ENCODE measurements at regions not wholly inside any gene's neighbourhood (a gene's known extent, or its start where the extent isn't known, plus 50 kb on each side); places are given as distances from the start of the nearest gene placed in this dataset.

DNA sequence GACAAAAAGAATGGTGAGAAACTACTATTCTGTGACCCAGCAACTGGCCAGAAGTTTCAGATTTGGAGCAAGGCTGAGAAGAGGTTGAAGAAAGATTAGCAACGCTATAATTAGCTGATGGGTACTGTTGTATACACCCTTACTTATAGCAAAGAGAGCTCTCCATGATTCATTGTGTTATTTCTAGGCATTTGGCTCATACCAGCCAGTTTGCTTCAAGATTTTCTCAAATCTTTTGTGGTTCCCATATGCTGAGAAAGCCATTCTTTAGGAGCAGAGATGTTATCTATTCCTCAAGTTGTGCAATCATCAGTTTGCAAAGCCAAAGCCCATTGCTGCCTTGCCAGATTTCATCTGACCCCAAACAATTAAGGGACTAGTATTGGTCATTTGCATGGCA, 179.4 kb downstream of the ETS1 start:
- no peaks in the 10 kb centered on the region for H3K4me1 ChIP-seq (ENCODE audit: control insufficient read depth, insufficient read depth, low read length)
- H3K9me3 ChIP-seq (ENCODE audit: control insufficient read depth, low read length) = no peaks in the 10 kb centered on the region
- no peaks in the 10 kb centered on the region for H3K36me3 ChIP-seq (ENCODE audit: control insufficient read depth, insufficient read depth, low read length)
- no peak overlapping the region for H3K4me3 ChIP-seq (ENCODE audit: low read length)
- H3K27me3 ChIP-seq (ENCODE audit: control insufficient read depth, insufficient read depth, low read length) = no peaks in the 10 kb centered on the region
- H3K9ac ChIP-seq (ENCODE audit: low read length) = no peak overlapping the region

DNA sequence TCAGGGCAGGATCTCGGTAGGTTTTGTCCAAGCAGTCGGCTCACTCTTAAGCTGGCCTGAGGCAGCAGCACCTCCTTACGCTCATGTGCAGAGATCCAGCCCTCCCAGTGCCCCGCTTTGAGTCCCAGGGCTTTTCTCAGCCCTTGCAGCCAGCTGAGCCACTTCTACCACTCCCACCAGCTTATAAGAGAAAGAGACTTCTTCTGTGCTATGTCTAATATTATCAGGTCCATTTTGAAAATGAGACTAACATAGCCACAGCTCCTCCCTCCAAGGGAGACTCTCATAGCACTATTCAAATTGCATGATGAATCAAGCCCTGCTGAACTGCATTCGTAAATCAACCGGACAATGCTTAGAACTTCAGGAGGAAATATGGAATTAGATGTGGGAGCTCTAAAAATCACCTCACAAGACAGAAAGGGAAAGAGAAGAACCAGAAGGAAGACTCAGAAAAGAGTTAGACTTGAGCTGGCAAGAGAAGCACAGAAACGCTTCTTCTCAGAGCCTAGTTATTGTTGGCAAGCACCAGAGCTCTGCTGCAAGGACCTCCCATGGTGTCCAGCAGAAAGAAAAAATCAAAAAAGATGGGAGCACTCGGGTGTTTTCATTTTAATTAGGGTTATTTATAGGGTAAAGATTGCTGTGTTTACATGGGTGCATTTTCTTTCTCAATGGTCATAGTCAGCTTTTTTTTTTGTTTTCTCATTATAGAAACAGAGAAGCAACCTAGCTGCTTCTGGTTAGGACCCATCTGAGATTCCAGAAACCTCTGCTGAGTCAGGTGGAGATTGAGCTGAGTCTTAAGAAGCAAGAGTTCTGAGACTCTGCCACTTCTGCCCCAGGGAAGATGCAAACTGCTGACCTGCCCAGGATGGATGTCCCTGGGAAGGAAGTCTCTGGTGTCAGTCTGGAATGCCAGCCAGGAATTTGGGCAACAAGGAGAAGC, 181.4 kb downstream of the ETS1 start:
- H3K4me1 ChIP-seq (ENCODE audit: control insufficient read depth, insufficient read depth, low read length) = no peaks in the 10 kb centered on the region
- no peaks in the 10 kb centered on the region for H3K9me3 ChIP-seq (ENCODE audit: control insufficient read depth, low read length)
- H3K27me3 ChIP-seq (ENCODE audit: control insufficient read depth, insufficient read depth, low read length) = no peaks in the 10 kb centered on the region
- H3K9ac ChIP-seq (ENCODE audit: low read length) = no peak overlapping the region
- H3K36me3 ChIP-seq (ENCODE audit: control insufficient read depth, insufficient read depth, low read length) = no peaks in the 10 kb centered on the region
- H3K4me3 ChIP-seq (ENCODE audit: low read length) = no peak overlapping the region

DNA sequence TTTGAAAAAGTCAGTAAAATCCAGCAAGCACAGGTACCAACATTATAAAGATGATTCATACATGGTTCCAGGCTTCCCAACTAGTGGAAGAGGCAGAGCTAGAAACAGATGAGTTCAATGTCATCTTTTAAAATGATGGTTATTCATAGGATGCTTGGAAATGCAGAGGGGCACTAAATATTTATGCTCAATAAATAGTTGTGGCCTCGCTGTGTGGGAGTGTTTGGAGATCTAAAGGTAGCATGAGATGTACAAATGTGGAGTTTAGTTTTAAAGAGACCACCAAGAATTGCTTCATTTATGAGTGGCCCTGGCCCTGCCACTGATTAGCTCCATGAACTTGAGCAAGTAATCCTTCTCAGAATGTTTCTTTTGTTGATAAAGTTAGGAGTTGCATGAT, 182.2 kb downstream of the ETS1 start:
- no peak overlapping the region for H3K9ac ChIP-seq (ENCODE audit: low read length)
- H3K36me3 ChIP-seq (ENCODE audit: control insufficient read depth, insufficient read depth, low read length) = no peaks in the 10 kb centered on the region
- H3K4me3 ChIP-seq (ENCODE audit: low read length) = no peak overlapping the region
- H3K27me3 ChIP-seq (ENCODE audit: control insufficient read depth, insufficient read depth, low read length) = no peaks in the 10 kb centered on the region
- H3K4me1 ChIP-seq (ENCODE audit: control insufficient read depth, insufficient read depth, low read length) = no peaks in the 10 kb centered on the region
- H3K9me3 ChIP-seq (ENCODE audit: control insufficient read depth, low read length) = no peaks in the 10 kb centered on the region

DNA sequence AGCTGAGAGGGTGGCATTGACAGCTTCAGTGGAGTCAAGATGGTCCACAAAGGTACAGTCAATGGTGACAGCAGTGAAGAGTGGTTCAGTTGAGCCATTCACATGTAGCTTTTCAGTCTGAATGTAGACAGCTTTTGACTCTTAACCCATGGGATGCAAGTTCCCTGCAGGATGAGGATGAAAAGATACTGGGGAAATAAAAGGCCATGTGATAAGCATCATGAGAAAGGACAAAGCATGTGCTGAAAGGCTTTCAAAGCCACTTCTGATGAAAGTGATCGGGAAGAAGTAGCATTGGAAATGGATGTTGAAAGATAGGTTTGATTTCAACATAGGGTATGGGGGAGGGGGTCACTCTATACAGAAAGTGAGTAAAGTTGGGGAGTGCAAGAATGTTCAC, 182.9 kb downstream of the ETS1 start:
- no peak overlapping the region for H3K9ac ChIP-seq (ENCODE audit: low read length)
- no peaks in the 10 kb centered on the region for H3K36me3 ChIP-seq (ENCODE audit: control insufficient read depth, insufficient read depth, low read length)
- H3K4me1 ChIP-seq (ENCODE audit: control insufficient read depth, insufficient read depth, low read length) = no peaks in the 10 kb centered on the region
- H3K4me3 ChIP-seq (ENCODE audit: low read length) = no peak overlapping the region
- no peaks in the 10 kb centered on the region for H3K9me3 ChIP-seq (ENCODE audit: control insufficient read depth, low read length)
- no peaks in the 10 kb centered on the region for H3K27me3 ChIP-seq (ENCODE audit: control insufficient read depth, insufficient read depth, low read length)

DNA sequence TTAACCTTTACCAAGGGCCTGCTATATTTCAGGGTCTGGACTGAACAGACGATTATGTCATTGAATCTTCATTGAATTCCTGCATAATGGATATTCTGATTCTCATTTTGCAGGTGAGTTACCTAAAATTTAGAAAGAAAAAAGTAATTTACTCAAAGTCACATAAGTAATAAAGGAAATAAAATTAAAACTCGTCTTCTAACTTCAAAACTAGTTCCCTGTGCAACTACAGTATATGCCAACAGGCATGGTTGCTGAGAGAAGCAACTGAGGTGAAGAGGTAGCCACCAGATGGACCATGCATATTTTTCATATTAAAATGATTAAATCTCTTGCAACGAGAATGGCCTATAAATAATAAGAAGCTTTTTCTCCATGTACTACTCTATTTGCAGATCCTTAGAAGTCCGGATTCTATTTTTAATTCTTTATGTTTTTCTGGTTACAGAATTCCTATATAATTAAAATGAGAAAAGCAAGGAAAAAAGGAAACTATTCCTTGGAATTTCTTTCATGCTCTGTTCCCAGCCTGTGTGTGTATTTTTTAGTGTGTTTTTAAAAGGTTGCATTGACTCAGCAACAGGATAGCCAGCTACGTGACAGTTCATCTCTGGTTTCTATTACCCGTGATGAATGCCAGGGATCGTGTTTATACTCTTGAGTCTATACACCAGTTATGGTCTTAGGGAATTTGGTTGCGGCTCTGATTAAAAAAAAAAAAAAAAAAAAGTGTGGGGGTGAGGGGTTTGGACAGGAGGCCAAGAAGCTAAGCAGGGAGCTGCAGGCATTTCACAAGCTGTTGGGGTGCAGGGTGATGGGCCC, 186.8 kb downstream of the ETS1 start:
- no peaks in the 10 kb centered on the region for H3K4me1 ChIP-seq (ENCODE audit: control insufficient read depth, insufficient read depth, low read length)
- no peaks in the 10 kb centered on the region for H3K36me3 ChIP-seq (ENCODE audit: control insufficient read depth, insufficient read depth, low read length)
- H3K4me3 ChIP-seq (ENCODE audit: low read length) = no peak overlapping the region
- H3K9ac ChIP-seq (ENCODE audit: low read length) = no peak overlapping the region
- H3K27me3 ChIP-seq (ENCODE audit: control insufficient read depth, insufficient read depth, low read length) = no peaks in the 10 kb centered on the region
- no peaks in the 10 kb centered on the region for H3K9me3 ChIP-seq (ENCODE audit: control insufficient read depth, low read length)

DNA sequence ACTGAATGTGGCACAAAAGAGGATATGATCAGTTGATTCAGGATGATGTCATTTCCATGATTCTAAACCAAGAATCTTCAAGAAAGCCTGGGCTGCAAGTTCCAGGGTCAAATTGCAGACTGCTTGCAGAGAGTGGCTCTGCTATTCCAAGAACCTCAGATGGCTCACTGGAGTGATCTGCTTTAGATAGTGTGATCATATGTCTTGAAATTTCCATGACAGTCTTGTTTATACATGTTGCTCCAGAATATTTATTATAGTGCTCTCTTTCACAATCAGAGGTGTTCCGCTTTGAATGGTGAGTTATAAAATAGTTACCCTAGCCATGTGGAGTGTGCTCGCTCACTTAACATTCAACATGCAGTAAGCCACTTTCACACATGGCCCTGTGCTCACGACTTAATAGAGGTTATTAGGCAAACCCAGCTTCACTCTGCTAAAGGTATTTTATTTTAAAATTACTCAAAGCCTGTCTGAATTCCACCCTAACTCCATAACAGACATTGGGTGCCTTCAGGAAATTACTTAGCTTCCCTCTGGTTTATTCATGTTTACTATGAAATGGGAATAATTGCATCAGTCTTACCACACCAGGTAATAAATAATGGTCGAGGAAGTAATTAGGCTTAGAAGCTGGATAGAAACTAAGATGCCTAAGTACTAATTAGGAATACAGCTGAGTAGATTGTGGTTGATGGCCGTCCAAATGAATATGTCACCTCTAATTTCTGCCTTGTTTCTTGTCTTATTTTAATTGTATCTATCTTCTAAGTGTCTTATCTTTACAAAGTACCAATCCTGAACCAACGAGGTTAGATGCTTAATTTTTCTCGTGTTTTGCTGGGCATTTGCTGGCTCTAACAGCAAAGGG, 187.9 kb downstream of the ETS1 start:
- peaks cover 6% of the 10 kb centered on the region for H3K4me1 ChIP-seq (ENCODE audit: control insufficient read depth, insufficient read depth, low read length)

DNA sequence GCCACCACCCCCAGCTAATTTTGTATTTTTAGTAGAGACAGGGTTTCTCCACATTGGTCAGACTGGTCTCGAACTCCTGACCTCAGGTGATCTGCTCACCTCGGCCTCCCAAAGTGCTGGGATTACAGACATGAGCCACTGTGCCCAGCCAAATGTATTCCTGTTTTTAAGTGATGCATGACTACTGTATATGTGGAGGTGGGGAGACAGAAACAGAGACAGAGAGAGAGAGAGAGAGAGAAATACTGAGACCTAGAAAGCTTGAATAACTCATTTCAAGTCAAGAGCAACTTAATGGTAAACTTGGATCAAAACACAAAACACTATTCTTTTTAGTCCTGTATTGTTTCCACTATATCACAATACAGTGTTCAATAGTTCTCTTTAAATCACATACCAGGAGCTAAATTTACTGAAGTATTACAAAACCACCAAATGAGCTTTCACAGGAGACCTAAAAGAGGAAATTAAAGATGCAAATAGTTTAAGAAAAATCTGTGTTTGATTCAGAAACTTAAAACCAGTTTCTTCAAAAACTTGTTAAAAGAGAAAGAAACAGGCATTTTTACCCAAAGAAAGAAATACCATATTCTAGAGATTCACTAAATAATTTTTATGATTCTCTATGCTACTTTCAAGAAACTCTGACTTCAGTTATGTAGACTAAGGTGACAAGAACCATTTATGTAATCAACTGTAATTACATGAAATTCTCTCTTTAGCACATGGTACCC, 188.7 kb downstream of the ETS1 start:
- no peak overlapping the region for H3K9ac ChIP-seq (ENCODE audit: low read length)
- no peaks in the 10 kb centered on the region for H3K27me3 ChIP-seq (ENCODE audit: control insufficient read depth, insufficient read depth, low read length)
- no peaks in the 10 kb centered on the region for H3K9me3 ChIP-seq (ENCODE audit: control insufficient read depth, low read length)
- peaks cover 9% of the 10 kb centered on the region for H3K4me1 ChIP-seq (ENCODE audit: control insufficient read depth, insufficient read depth, low read length)
- no peaks in the 10 kb centered on the region for H3K36me3 ChIP-seq (ENCODE audit: control insufficient read depth, insufficient read depth, low read length)
- H3K4me3 ChIP-seq (ENCODE audit: low read length) = no peak overlapping the region

More for the DNA sequence above, 187.9 kb downstream of the ETS1 start:
- no peaks in the 10 kb centered on the region for H3K36me3 ChIP-seq (ENCODE audit: control insufficient read depth, insufficient read depth, low read length)
- no peak overlapping the region for H3K4me3 ChIP-seq (ENCODE audit: low read length)
- no peak overlapping the region for H3K9ac ChIP-seq (ENCODE audit: low read length)
- no peaks in the 10 kb centered on the region for H3K27me3 ChIP-seq (ENCODE audit: control insufficient read depth, insufficient read depth, low read length)
- H3K9me3 ChIP-seq (ENCODE audit: control insufficient read depth, low read length) = no peaks in the 10 kb centered on the region

DNA sequence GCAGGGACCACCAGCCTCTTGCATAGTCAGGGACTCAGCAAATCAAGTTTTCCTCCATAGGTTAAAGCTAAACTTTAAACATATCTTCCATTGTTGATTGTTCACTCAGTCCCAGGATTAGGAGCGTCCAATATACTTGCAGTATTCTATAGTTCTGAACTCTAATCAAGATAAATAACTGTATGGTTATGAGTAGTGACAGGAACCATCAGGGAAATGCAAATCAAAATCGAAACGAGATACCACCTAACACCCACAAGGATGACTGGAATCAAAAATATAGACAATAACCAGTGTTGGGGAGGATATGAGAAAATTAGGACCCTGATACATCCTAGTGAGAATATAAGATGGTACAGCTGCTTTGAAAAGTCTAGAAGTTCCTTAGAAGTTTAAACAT, 190.0 kb downstream of the ETS1 start:
- Histone ChIP-seq H3K4me3 (ENCODE audit: low read length) (no peak overlapping the region), H3K9me3 (ENCODE audit: control insufficient read depth, low read length) (no peaks in the 10 kb centered on the region), H3K36me3 (ENCODE audit: control insufficient read depth, insufficient read depth, low read length) (no peaks in the 10 kb centered on the region), H3K9ac (ENCODE audit: low read length) (no peak overlapping the region), H3K4me1 (ENCODE audit: control insufficient read depth, insufficient read depth, low read length) (peaks cover 9% of the 10 kb centered on the region), H3K27me3 (ENCODE audit: control insufficient read depth, insufficient read depth, low read length) (no peaks in the 10 kb centered on the region)

DNA sequence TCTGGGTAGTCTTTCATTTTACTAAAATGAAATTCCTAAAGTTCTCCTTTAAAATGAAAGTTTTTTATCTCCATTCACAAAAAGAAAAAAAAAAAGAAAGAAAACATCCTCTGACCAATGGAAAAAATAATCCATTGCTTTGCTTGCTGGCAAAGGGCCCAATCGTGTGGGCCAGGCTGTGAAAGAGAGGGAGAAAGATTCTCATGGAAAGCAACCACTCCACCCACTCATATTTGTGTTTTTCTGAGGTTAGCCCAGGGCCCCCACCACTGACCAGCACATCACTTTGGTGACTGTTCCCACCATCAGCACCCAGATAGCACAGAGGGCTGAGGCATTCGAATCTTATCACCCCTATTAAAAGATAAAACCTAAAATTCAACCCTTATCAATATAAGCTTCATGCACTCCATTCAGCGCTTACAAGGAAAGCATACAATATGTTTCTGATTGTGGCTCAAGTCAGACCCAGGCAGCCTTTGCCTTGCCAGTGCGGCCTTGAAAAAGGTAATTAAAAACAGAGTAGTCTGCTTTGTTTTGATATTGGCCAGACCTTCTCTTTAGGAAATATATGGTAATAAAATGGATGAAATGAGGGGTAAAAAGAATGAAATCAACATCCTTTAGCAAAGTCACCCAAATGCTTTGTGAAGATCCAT, 192.8 kb downstream of the ETS1 start:
- H3K4me1 ChIP-seq (ENCODE audit: control insufficient read depth, insufficient read depth, low read length) = peaks cover 9% of the 10 kb centered on the region
- H3K27me3 ChIP-seq (ENCODE audit: control insufficient read depth, insufficient read depth, low read length) = no peaks in the 10 kb centered on the region
- H3K9ac ChIP-seq (ENCODE audit: low read length) = no peak overlapping the region
- no peak overlapping the region for H3K4me3 ChIP-seq (ENCODE audit: low read length)
- H3K9me3 ChIP-seq (ENCODE audit: control insufficient read depth, low read length) = no peaks in the 10 kb centered on the region
- no peaks in the 10 kb centered on the region for H3K36me3 ChIP-seq (ENCODE audit: control insufficient read depth, insufficient read depth, low read length)

DNA sequence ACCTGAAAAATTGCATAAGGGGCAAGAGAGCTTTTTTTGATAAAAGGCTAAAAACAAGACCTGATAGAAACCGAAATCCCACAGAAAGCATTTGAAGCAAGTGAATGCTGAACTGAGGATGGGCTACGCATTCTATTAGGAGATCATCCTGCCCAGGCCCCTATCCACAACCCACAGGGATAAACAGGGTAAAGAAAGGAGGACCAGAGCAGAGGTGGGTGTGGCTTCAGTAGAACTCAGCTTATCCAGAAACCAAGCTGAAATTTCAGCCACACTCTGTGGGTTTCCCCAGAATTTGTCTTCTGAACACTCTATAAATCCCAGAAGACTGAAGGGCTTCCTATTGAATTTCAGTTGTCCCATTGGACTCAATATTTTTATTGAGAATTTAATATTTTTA, 195.1 kb downstream of the ETS1 start:
- Histone ChIP-seq H3K4me3 (ENCODE audit: low read length) (no peak overlapping the region), H3K36me3 (ENCODE audit: control insufficient read depth, insufficient read depth, low read length) (no peaks in the 10 kb centered on the region), H3K9me3 (ENCODE audit: control insufficient read depth, low read length) (no peaks in the 10 kb centered on the region), H3K27me3 (ENCODE audit: control insufficient read depth, insufficient read depth, low read length) (no peaks in the 10 kb centered on the region), H3K4me1 (ENCODE audit: control insufficient read depth, insufficient read depth, low read length) (peaks cover 9% of the 10 kb centered on the region), H3K9ac (ENCODE audit: low read length) (no peak overlapping the region)

DNA sequence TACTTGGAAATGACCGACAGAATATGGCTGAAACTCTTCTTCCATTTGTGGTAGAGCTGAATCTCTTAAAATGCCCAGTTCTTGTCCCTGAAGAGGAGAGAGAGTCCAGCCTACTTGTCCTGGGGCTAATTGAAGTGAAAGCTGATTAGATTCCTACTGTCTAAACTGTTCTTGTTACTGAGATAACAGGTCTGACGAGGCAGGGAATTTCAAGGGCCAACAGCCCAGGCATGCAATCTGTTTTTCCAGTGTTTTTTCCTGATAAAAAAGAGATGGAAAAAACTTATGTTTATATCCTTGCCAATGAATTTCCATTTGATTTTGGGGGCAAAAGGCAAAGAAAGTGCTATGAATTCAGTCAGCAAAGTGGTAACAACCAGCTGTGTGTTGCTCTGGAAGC, 195.5 kb downstream of the ETS1 start:
- Histone ChIP-seq H3K4me1 (ENCODE audit: control insufficient read depth, insufficient read depth, low read length) (peaks cover 9% of the 10 kb centered on the region), H3K36me3 (ENCODE audit: control insufficient read depth, insufficient read depth, low read length) (no peaks in the 10 kb centered on the region), H3K9me3 (ENCODE audit: control insufficient read depth, low read length) (no peaks in the 10 kb centered on the region), H3K9ac (ENCODE audit: low read length) (no peak overlapping the region), H3K27me3 (ENCODE audit: control insufficient read depth, insufficient read depth, low read length) (no peaks in the 10 kb centered on the region), H3K4me3 (ENCODE audit: low read length) (no peak overlapping the region)
